Progenitor cell of endocrine pancreas (in vitro differentiated cells): ENCODE measurements at regions not wholly inside any gene's neighbourhood (a gene's known extent, or its start where the extent isn't known, plus 50 kb on each side); places are given as distances from the start of the nearest gene placed in this dataset.
"Not testable (repeated sequence)": the region's sequence is repeated elsewhere in the genome, so short reads cannot be mapped to it uniquely, and the experiment has no call there.

Experiments used
- DNase-seq: peaks from one replicate; pipeline ENCODE4 v3.0.0; 2021; ENCODE audit warnings: low spot score; ENCODE audit not compliant: unreplicated experiment
- H3K27ac Mint-ChIP-seq: 2 replicates; pipeline ENCODE4 v1.8.0; 2021; ENCODE audit warnings: mild to moderate bottlenecking, moderate library complexity, mixed read lengths
- H3K27me3 Mint-ChIP-seq: 2 replicates; pipeline ENCODE4 v1.8.0; 2021; ENCODE audit warnings: mixed read lengths
- H3K36me3 Mint-ChIP-seq: 2 replicates; pipeline ENCODE4 v1.8.0; 2022; ENCODE audit warnings: mixed read lengths; ENCODE audit not compliant: insufficient read depth
- H3K4me1 Mint-ChIP-seq: 2 replicates; pipeline ENCODE4 v1.8.0; 2021; ENCODE audit warnings: low read depth, mixed read lengths
- H3K4me3 Mint-ChIP-seq: 2 replicates; pipeline ENCODE4 v1.8.0; 2021; ENCODE audit warnings: low read depth, mild to moderate bottlenecking, moderate library complexity, mixed read lengths
- H3K9me3 Mint-ChIP-seq: 2 replicates; pipeline ENCODE4 v1.8.0; 2021; ENCODE audit warnings: low read depth, mixed read lengths
- TF ChIP-seq, protein P1 (sequence below): fragments of 200-600 bp; sonication (generic); IDR thresholded peaks from one replicate; pipeline ENCODE4 v1.5.0; 2021; ENCODE audit warnings: antibody characterized with exemption, mild to moderate bottlenecking; ENCODE audit not compliant: unreplicated experiment

- no peak for DNase-seq
- TF ChIP-seq, protein P1, sequence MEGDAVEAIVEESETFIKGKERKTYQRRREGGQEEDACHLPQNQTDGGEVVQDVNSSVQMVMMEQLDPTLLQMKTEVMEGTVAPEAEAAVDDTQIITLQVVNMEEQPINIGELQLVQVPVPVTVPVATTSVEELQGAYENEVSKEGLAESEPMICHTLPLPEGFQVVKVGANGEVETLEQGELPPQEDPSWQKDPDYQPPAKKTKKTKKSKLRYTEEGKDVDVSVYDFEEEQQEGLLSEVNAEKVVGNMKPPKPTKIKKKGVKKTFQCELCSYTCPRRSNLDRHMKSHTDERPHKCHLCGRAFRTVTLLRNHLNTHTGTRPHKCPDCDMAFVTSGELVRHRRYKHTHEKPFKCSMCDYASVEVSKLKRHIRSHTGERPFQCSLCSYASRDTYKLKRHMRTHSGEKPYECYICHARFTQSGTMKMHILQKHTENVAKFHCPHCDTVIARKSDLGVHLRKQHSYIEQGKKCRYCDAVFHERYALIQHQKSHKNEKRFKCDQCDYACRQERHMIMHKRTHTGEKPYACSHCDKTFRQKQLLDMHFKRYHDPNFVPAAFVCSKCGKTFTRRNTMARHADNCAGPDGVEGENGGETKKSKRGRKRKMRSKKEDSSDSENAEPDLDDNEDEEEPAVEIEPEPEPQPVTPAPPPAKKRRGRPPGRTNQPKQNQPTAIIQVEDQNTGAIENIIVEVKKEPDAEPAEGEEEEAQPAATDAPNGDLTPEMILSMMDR, result no peak
- Mint-ChIP-seq H3K9me3 (peaks cover 18% of the 10 kb centered on the region), H3K27ac (no peak overlapping the region), H3K36me3 (no peaks in the 10 kb centered on the region), H3K27me3 (no peaks in the 10 kb centered on the region), H3K4me1 (no peaks in the 10 kb centered on the region), H3K4me3 (no peak overlapping the region)
These were observed 567.3 kb upstream of the ACTRT1 start for GRCh38 chrX:128619490-128619889.

GRCh38 chrX:128616933-128617332, 564.7 kb upstream of the ACTRT1 start:
- Mint-ChIP-seq H3K36me3 (no peaks in the 10 kb centered on the region), H3K9me3 (peaks cover 20% of the 10 kb centered on the region), H3K27me3 (no peaks in the 10 kb centered on the region), H3K4me3 (no peak overlapping the region), H3K4me1 (peaks cover 2% of the 10 kb centered on the region), H3K27ac (peak overlapping the region; percentile 74)
- TF ChIP-seq, protein P1, result no peak
- DNase-seq, result no peak

- H3K9me3 Mint-ChIP-seq, result peaks cover 31% of the 10 kb centered on the region
- not testable (repeated sequence) for H3K4me3 Mint-ChIP-seq, H3K36me3 Mint-ChIP-seq, H3K27ac Mint-ChIP-seq, DNase-seq, H3K27me3 Mint-ChIP-seq, H3K4me1 Mint-ChIP-seq
These were observed 554.6 kb upstream of the ACTRT1 start for GRCh38 chrX:128606817-128607216.

DNA sequence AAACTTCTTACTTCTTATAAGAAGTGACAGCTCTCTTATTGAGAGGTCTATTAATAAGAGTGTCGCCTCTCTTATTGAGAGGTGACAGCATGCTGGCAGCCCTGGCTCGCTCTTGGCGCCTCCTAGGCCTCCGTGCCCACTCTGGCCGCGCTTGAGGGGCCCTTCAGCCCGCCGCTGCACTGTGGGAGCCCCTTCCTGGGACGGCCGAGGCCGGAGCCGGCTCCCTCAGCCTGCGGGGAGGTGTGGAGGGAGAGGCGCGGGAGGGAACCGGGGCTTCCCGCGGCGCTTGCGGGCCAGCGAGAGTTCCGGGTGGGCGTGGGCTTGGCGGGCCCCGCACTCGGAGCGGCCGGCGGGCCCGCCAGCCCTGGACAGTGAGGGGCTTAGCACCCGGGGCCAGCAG, 554.2 kb upstream of the ACTRT1 start:
- not testable (repeated sequence) for H3K4me1 Mint-ChIP-seq, H3K4me3 Mint-ChIP-seq, DNase-seq, H3K36me3 Mint-ChIP-seq, H3K27ac Mint-ChIP-seq, H3K27me3 Mint-ChIP-seq
- H3K9me3 Mint-ChIP-seq, result peaks cover 28% of the 10 kb centered on the region

GRCh38 chrX:128601706-128602105, 549.5 kb upstream of the ACTRT1 start:
- Mint-ChIP-seq H3K36me3 (no peaks in the 10 kb centered on the region), H3K4me3 (no peak overlapping the region), H3K27ac (no peak overlapping the region), H3K9me3 (peaks cover 25% of the 10 kb centered on the region), H3K27me3 (no peaks in the 10 kb centered on the region), H3K4me1 (peaks cover 14% of the 10 kb centered on the region)
- TF ChIP-seq, protein P1, result no peak
- DNase-seq, result no peak

DNA sequence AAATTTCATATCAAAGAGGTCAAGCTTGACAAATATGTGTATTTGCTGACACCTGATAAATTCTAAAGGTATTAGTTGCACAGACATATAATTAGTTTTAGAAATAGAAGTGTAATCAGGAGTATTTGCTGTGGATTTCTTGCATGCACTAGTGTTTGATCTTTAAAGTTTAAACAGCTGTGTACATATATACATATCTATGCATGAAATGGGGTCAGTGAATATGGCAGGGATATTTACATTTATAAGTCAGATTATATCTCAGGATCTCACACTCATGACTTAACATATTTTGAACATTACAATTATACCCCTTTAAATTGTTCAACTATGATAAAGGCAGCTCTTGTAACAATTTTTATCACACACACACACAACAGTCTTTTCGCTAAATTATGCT, 547.4 kb upstream of the ACTRT1 start:
- Mint-ChIP-seq H3K4me3 (no peak overlapping the region), H3K36me3 (peaks cover 1% of the 10 kb centered on the region), H3K27me3 (no peaks in the 10 kb centered on the region), H3K4me1 (peaks cover 10% of the 10 kb centered on the region), H3K9me3 (peaks cover 28% of the 10 kb centered on the region), H3K27ac (no peak overlapping the region)
- no peak for DNase-seq
- TF ChIP-seq, protein P1, result no peak
